Thoracic aorta (tissue), 2 donors: ENCODE measurements at regions not wholly inside any gene's neighbourhood (a gene's known extent, or its start where the extent isn't known, plus 50 kb on each side); places are given as distances from the start of the nearest gene placed in this dataset.

Source experiments
- ATAC-seq: fragments of 150-250 bp; one replicate; pipeline ENCODE4 v1.8.0; 2017; ENCODE audit warnings: low read depth; ENCODE audit not compliant: insufficient number of reproducible peaks, low FRiP score
- DNase-seq: peaks from one replicate; pipeline ENCODE4 v3.0.0-alpha.2; 2020; ENCODE audit warnings: low spot score
- H3K27ac ChIP-seq, 2 donors: fragments of 200-600 bp; sonication (generic); 1 replicate in 1 of 2; 2 replicates in 1 of 2; pipeline ENCODE4 v1.5.1; 2016; ENCODE audit warnings: mild to moderate bottlenecking in 2 of 2, moderate library complexity in 2 of 2
- H3K27me3 ChIP-seq: fragments of 200-600 bp; sonication (generic); replicated peaks from 2 replicates; pipeline ENCODE4 v1.6.0; 2016; ENCODE audit warnings: mild to moderate bottlenecking; ENCODE audit not compliant: insufficient read depth
- H3K36me3 ChIP-seq: fragments of 200-600 bp; sonication (generic); one replicate; pipeline ENCODE4 v1.5.1; 2016
- H3K4me1 ChIP-seq, 2 donors: fragments of 200-600 bp; sonication (generic); 1 replicate in 1 of 2; 2 replicates in 1 of 2; pipeline versions ENCODE4 v1.5.1 to v1.6.0; 2016; ENCODE audit warnings: low read depth in 2 of 2, mild to moderate bottlenecking in 1 of 2; ENCODE audit not compliant: control insufficient read depth in 1 of 2
- H3K4me3 ChIP-seq: fragments of 200-600 bp; sonication (generic); 2 replicates; pipeline ENCODE4 v1.5.1; 2016; ENCODE audit warnings: mild to moderate bottlenecking
- H3K9me3 ChIP-seq: fragments of 200-600 bp; sonication (generic); 2 replicates; pipeline ENCODE4 v1.5.1; 2016
- CTCF ChIP-seq: fragments of 200-600 bp; sonication (generic); IDR thresholded peaks from one replicate; pipeline ENCODE4 v1.5.1; 2019; ENCODE audit warnings: antibody characterized with exemption

GRCh38 chr6:164275773-164276172 lies 861.3 kb downstream of the QKI start:
- ATAC-seq (no peak), DNase-seq (no peak)
- Histone ChIP-seq H3K36me3 (no peaks in the 10 kb centered on the region), H3K4me1 (no peaks in the 10 kb centered on the region), H3K27me3 (no peaks in the 10 kb centered on the region), H3K27ac (no peak overlapping the region), H3K4me3 (no peak overlapping the region), H3K9me3 (no peaks in the 10 kb centered on the region)
- no peak for TF ChIP-seq CTCF

GRCh38 chr6:164274493-164274892 lies 860.0 kb downstream of the QKI start:
- Histone ChIP-seq H3K4me3 (no peak overlapping the region), H3K4me1 (no peaks in the 10 kb centered on the region), H3K27me3 (no peaks in the 10 kb centered on the region), H3K9me3 (no peaks in the 10 kb centered on the region), H3K36me3 (no peaks in the 10 kb centered on the region), H3K27ac (no peak overlapping the region)
- ATAC-seq (no peak), DNase-seq (no peak)
- no peak for TF ChIP-seq CTCF

- H3K36me3 ChIP-seq = no peaks in the 10 kb centered on the region
- no peak overlapping the region for H3K27ac ChIP-seq
- H3K27me3 ChIP-seq = no peaks in the 10 kb centered on the region
- H3K4me3 ChIP-seq = no peak overlapping the region
- TF ChIP-seq CTCF = no peak
- ATAC-seq = no peak
- no peaks in the 10 kb centered on the region for H3K4me1 ChIP-seq
- no peaks in the 10 kb centered on the region for H3K9me3 ChIP-seq
- no peak for DNase-seq
Observed at GRCh38 chr6:164273491-164273890, 859.0 kb downstream of the QKI start.

GRCh38 chr6:164266851-164267250 lies 852.3 kb downstream of the QKI start:
- no peak for ATAC-seq
- Histone ChIP-seq H3K27me3 (no peaks in the 10 kb centered on the region), H3K27ac (no peak overlapping the region), H3K4me3 (no peak overlapping the region), H3K9me3 (no peaks in the 10 kb centered on the region), H3K36me3 (no peaks in the 10 kb centered on the region), H3K4me1 (no peaks in the 10 kb centered on the region)
- TF ChIP-seq CTCF = no peak
- no peak for DNase-seq

- Histone ChIP-seq H3K36me3 (no peaks in the 10 kb centered on the region), H3K27ac (no peak overlapping the region), H3K9me3 (no peaks in the 10 kb centered on the region), H3K27me3 (no peaks in the 10 kb centered on the region), H3K4me3 (no peak overlapping the region), H3K4me1 (no peaks in the 10 kb centered on the region)
- no peak for TF ChIP-seq CTCF
- DNase-seq (no peak), ATAC-seq (no peak)
Observed at GRCh38 chr6:164262348-164262747, 847.8 kb downstream of the QKI start.
